ENCODE measurements at regions not wholly inside any gene's neighbourhood (a gene's known extent, or its start where the extent isn't known, plus 50 kb on each side); places are given as distances from the start of the nearest gene placed in this dataset.

- H3K4me3 ChIP-seq, result no peak overlapping the region
- no peak overlapping the region for H3K4me2 ChIP-seq
- H3K9me3 ChIP-seq, result no peaks in the 10 kb centered on the region
- H3K4me1 ChIP-seq, result no peaks in the 10 kb centered on the region
- ATAC-seq (no peak), FAIRE-seq (no peak), DNase-seq (ENCODE audit: low read depth in 1 of 2, low spot score in 1 of 2) (no peak)
- 23% methylated on average over 6 of the region's 6 CpGs for WGBS (ENCODE audit: missing lambda C conversion rate)
- ChIA-PET CTCF (no interaction called here), POLR2A (no interaction called here)
- no peak overlapping the region for H3K27ac ChIP-seq
- TF ChIP-seq MYC (IDR thresholded peaks at IDR 0.05; ENCODE audit: borderline replicate concordance, low read length) (no peak), FOXS1 (CRISPR knock-in tag; IDR thresholded peaks at IDR 0.05) (no peak)
These were observed 237.6 kb downstream of the BCAT1 start for GRCh38 chr12:24711056-24712008.

DNA sequence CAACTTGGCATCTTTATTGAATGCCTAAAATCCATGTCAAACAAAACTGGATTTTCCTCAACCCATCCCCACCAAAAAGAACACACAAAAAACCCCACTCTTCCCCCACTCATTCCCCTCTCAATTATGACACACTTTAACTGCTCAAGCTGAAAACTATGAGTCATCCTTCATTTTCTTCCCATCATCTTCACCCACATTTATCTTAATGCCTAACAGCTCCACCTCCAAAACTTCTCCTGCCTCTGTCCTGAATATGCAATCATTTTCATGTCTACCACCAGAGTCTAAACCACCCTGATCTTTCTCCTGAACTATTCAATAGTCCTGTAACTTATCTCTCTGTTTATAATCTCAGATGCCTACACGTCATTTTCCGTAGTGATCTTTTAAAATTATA is 239.7 kb downstream of the BCAT1 start:
- POLR2A ChIA-PET, result no interaction called here
- WGBS (ENCODE audit: missing lambda C conversion rate), result 3% methylated on average over 2 of the region's 2 CpGs
- CTCF ChIA-PET, result no interaction called here
- TF ChIP-seq FOSL2 (IDR thresholded peaks at IDR 0.05) (no peak), FOSL2 (CRISPR knock-in tag; IDR thresholded peaks at IDR 0.05) (peak; percentile 51; the same call in 1 of the 2 replicates), FOXS1 (CRISPR knock-in tag; IDR thresholded peaks at IDR 0.05) (no peak)
- no peak overlapping the region for H3K4me3 ChIP-seq
- no peak overlapping the region for H3K27ac ChIP-seq
- DNase-seq (ENCODE audit: low read depth in 1 of 2, low spot score in 1 of 2) (no peak), FAIRE-seq (no peak), ATAC-seq (no peak)
- H3K4me1 ChIP-seq, result no peaks in the 10 kb centered on the region
- no peak overlapping the region for H3K4me2 ChIP-seq
- no peaks in the 10 kb centered on the region for H3K9me3 ChIP-seq

GRCh38 chr12:24708718-24709117 is 240.2 kb downstream of the BCAT1 start:
- Histone ChIP-seq H3K4me1 (no peaks in the 10 kb centered on the region), H3K4me3 (no peak overlapping the region), H3K9me3 (no peaks in the 10 kb centered on the region), H3K4me2 (no peak overlapping the region), H3K27ac (no peak overlapping the region)
- TF ChIP-seq E2F6 (IDR thresholded peaks at IDR 0.05; ENCODE audit: borderline replicate concordance, low read depth) (no peak), MAFK (IDR thresholded peaks at IDR 0.05; ENCODE audit: partially characterized antibody) (no peak), RAD21 (conservative IDR thresholded peaks at IDR 0.05 in 1 of 2, IDR thresholded peaks at IDR 0.05 in 1 of 2) (no peak), CHD4 (IDR thresholded peaks at IDR 0.05; ENCODE audit: borderline replicate concordance) (no peak), HOXB5 (CRISPR knock-in tag; IDR thresholded peaks at IDR 0.05) (no peak), KDM5A (IDR thresholded peaks at IDR 0.05) (no peak), REST (IDR thresholded peaks at IDR 0.05) (no peak), CBX8 (IDR thresholded peaks at IDR 0.05) (no peak), GATA3 (IDR thresholded peaks at IDR 0.05; ENCODE audit: borderline replicate concordance) (no peak), FOSL2 (IDR thresholded peaks at IDR 0.05) (no peak), FOSL2 (CRISPR knock-in tag; IDR thresholded peaks at IDR 0.05) (no peak), MAZ (IDR thresholded peaks at IDR 0.05; ENCODE audit: borderline replicate concordance, low read depth, low read length) (no peak), NR3C1 (IDR thresholded peaks at IDR 0.05) (no peak), EHMT2 (IDR thresholded peaks at IDR 0.05; ENCODE audit: low read depth) (no peak), ZSCAN20 (CRISPR knock-in tag; IDR thresholded peaks at IDR 0.05) (no peak), SMC3 (IDR thresholded peaks at IDR 0.05) (no peak), PHF8 (IDR thresholded peaks at IDR 0.05; ENCODE audit: borderline replicate concordance, low read depth) (no peak), EP300 (IDR thresholded peaks at IDR 0.05) (no peak), FOXS1 (CRISPR knock-in tag; IDR thresholded peaks at IDR 0.05) (no peak)
- TF ChIP-seq, protein P1, sequence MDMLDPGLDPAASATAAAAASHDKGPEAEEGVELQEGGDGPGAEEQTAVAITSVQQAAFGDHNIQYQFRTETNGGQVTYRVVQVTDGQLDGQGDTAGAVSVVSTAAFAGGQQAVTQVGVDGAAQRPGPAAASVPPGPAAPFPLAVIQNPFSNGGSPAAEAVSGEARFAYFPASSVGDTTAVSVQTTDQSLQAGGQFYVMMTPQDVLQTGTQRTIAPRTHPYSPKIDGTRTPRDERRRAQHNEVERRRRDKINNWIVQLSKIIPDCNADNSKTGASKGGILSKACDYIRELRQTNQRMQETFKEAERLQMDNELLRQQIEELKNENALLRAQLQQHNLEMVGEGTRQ (IDR thresholded peaks at IDR 0.05), result no peak
- TF ChIP-seq, protein P2, sequence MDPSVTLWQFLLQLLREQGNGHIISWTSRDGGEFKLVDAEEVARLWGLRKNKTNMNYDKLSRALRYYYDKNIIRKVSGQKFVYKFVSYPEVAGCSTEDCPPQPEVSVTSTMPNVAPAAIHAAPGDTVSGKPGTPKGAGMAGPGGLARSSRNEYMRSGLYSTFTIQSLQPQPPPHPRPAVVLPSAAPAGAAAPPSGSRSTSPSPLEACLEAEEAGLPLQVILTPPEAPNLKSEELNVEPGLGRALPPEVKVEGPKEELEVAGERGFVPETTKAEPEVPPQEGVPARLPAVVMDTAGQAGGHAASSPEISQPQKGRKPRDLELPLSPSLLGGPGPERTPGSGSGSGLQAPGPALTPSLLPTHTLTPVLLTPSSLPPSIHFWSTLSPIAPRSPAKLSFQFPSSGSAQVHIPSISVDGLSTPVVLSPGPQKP (IDR thresholded peaks at IDR 0.05; ENCODE audit: low read depth, low read length), result no peak
- FAIRE-seq (no peak), ATAC-seq (no peak), DNase-seq (ENCODE audit: low read depth in 1 of 2, low spot score in 1 of 2) (no peak)
- ChIA-PET POLR2A (no interaction called here), CTCF (no interaction called here)
- WGBS (ENCODE audit: missing lambda C conversion rate), result 2% methylated on average over 2 of the region's 2 CpGs
